ENCODE measurements at regions not wholly inside any gene's neighbourhood (a gene's known extent, or its start where the extent isn't known, plus 50 kb on each side); places are given as distances from the start of the nearest gene placed in this dataset.

DNA sequence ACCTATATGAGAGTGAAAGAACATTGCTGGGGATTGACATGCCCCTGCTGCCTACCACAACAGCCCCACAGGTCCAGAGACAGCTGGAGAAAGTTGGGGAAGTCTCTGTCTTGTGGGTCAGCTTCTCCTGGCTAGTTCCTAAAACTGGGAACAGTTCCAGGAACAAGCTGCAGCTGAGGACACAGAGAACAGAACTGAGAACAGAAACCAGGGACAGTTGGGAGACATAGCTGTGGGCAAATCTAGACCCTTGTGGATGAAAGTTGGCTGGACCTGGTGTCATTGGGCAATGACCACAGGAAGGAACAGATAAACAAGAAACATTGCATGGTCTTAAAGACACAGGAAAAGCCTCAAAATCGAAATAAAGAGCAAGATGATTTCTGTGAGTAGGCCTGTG lies 58.3 kb upstream of the MOCS2 start:
- TF ChIP-seq, protein P1, sequence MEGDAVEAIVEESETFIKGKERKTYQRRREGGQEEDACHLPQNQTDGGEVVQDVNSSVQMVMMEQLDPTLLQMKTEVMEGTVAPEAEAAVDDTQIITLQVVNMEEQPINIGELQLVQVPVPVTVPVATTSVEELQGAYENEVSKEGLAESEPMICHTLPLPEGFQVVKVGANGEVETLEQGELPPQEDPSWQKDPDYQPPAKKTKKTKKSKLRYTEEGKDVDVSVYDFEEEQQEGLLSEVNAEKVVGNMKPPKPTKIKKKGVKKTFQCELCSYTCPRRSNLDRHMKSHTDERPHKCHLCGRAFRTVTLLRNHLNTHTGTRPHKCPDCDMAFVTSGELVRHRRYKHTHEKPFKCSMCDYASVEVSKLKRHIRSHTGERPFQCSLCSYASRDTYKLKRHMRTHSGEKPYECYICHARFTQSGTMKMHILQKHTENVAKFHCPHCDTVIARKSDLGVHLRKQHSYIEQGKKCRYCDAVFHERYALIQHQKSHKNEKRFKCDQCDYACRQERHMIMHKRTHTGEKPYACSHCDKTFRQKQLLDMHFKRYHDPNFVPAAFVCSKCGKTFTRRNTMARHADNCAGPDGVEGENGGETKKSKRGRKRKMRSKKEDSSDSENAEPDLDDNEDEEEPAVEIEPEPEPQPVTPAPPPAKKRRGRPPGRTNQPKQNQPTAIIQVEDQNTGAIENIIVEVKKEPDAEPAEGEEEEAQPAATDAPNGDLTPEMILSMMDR (IDR thresholded peaks at IDR 0.05) = no peak
- TF ChIP-seq EZH2 (IDR thresholded peaks at IDR 0.05; ENCODE audit: borderline replicate concordance, insufficient read depth, low read depth, low read length, poor library complexity, severe bottlenecking) = no peak

Measured in B cell (primary cell).